SH-SY5Y (cell line): ENCODE measurements at regions not wholly inside any gene's neighbourhood (a gene's known extent, or its start where the extent isn't known, plus 50 kb on each side); places are given as distances from the start of the nearest gene placed in this dataset.

Experiments used
- GATA2 ChIP-seq: IDR thresholded peaks from 2 replicates; pipeline ENCODE4 v1.6.1; 2011; ENCODE audit warnings: mild to moderate bottlenecking, low read depth, low read length
- GATA3 ChIP-seq: IDR thresholded peaks from 2 replicates; pipeline ENCODE4 v1.6.1; 2011; ENCODE audit warnings: low read depth, mild to moderate bottlenecking, low read length, moderate library complexity

DNA sequence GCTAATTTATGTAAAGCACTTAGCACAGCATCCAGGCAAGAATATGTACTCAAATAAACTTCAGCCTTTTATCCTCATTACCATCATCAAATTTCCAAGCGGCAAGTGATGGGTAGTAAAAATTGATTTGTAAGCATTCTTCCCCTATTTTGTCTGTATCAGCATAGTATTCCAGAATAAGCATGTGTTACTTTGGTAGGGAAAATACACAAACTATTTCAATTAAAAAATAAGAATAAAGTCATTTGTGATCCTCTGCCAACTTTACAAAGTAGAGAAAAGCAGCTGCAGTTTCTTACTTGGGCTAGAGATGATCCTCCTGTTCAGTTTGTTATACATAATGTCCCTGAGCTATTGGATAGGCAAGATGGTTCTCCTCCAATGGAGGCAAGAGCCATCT is 493.2 kb downstream of the ZEB2 start:
- no peak for TF ChIP-seq GATA2
- no peak for TF ChIP-seq GATA3
